ENCODE measurements at regions not wholly inside any gene's neighbourhood (a gene's known extent, or its start where the extent isn't known, plus 50 kb on each side); places are given as distances from the start of the nearest gene placed in this dataset.
"Not testable (repeated sequence)": the region's sequence is repeated elsewhere in the genome, so short reads cannot be mapped to it uniquely, and the experiment has no call there.

GRCh38 chr9:71441266-71441665 lies 319.8 kb upstream of the TRPM3 start:
- intact Hi-C loops (cut with DNase I, micrococcal nuclease): no loop called here
- peaks cover 8 to 11% of the 10 kb centered on the region in 2 experiments for H3K27me3 ChIP-seq (ENCODE audit: control insufficient read depth in 1 of 2, insufficient read depth in 2 of 2, low read length in 2 of 2)
- TF ChIP-seq, protein P1, sequence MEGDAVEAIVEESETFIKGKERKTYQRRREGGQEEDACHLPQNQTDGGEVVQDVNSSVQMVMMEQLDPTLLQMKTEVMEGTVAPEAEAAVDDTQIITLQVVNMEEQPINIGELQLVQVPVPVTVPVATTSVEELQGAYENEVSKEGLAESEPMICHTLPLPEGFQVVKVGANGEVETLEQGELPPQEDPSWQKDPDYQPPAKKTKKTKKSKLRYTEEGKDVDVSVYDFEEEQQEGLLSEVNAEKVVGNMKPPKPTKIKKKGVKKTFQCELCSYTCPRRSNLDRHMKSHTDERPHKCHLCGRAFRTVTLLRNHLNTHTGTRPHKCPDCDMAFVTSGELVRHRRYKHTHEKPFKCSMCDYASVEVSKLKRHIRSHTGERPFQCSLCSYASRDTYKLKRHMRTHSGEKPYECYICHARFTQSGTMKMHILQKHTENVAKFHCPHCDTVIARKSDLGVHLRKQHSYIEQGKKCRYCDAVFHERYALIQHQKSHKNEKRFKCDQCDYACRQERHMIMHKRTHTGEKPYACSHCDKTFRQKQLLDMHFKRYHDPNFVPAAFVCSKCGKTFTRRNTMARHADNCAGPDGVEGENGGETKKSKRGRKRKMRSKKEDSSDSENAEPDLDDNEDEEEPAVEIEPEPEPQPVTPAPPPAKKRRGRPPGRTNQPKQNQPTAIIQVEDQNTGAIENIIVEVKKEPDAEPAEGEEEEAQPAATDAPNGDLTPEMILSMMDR (IDR thresholded peaks at IDR 0.05): no peak
- peaks cover 0 to under 1% of the 10 kb centered on the region in 2 experiments for H3K9me3 ChIP-seq (ENCODE audit: control insufficient read depth in 1 of 2, insufficient read depth in 1 of 2, low read length in 2 of 2)
- CTCF ChIA-PET: no interaction called here
- H3K27ac Mint-ChIP-seq: no peak overlapping the region
- H3K4me3 ChIP-seq (ENCODE audit: low read length): no peak overlapping the region
- ATAC-seq (ENCODE audit: poor library complexity): no peak
- no peak overlapping the region for H3K4me3 Mint-ChIP-seq
- DNase-seq: no peak
- H3K4me1 ChIP-seq (ENCODE audit: insufficient read depth, low read length): no peaks in the 10 kb centered on the region
- H3K36me3 Mint-ChIP-seq (ENCODE audit: low read depth): no peaks in the 10 kb centered on the region
- H3K27ac ChIP-seq (ENCODE audit: low read depth in 1 of 2, low read length in 2 of 2): no peak overlapping the region
- H3K36me3 ChIP-seq (ENCODE audit: insufficient read depth, low read length): no peaks in the 10 kb centered on the region
- peaks cover 7% of the 10 kb centered on the region for H3K4me1 Mint-ChIP-seq (ENCODE audit: low read depth)
- H3K27me3 Mint-ChIP-seq: peaks cover 42% of the 10 kb centered on the region
- no peaks in the 10 kb centered on the region for H3K9me3 Mint-ChIP-seq
- POLR2A ChIA-PET: no interaction called here

GRCh38 chr9:71431931-71432330 lies 310.5 kb upstream of the TRPM3 start:
- Mint-ChIP-seq H3K9me3 (no peaks in the 10 kb centered on the region), H3K27ac (no peak overlapping the region), H3K4me3 (no peak overlapping the region), H3K27me3 (peaks cover 16% of the 10 kb centered on the region), H3K4me1 (ENCODE audit: low read depth) (no peaks in the 10 kb centered on the region), H3K36me3 (ENCODE audit: low read depth) (no peaks in the 10 kb centered on the region)
- ChIA-PET CTCF (interaction anchor here (0.7 kb wide), 2 partner anchors 15 to 875 kb away, joined by 4 read pairs; no protein-coding TSS in a partner anchor), POLR2A (no interaction called here)
- DNase-seq (no peak), ATAC-seq (ENCODE audit: poor library complexity) (no peak)
- no peak overlapping the region for H3K4me3 ChIP-seq (ENCODE audit: low read length)
- H3K9me3 ChIP-seq (ENCODE audit: control insufficient read depth in 1 of 2, insufficient read depth in 1 of 2, low read length in 2 of 2): no peaks in the 10 kb centered on the region
- TF ChIP-seq, protein P1 (IDR thresholded peaks at IDR 0.05): no peak
- no peaks in the 10 kb centered on the region for H3K27me3 ChIP-seq (ENCODE audit: control insufficient read depth in 1 of 2, insufficient read depth in 2 of 2, low read length in 2 of 2)
- H3K27ac ChIP-seq (ENCODE audit: low read depth in 1 of 2, low read length in 2 of 2): no peak overlapping the region
- H3K36me3 ChIP-seq (ENCODE audit: insufficient read depth, low read length): no peaks in the 10 kb centered on the region
- intact Hi-C loops (cut with DNase I, micrococcal nuclease): no loop called here
- no peaks in the 10 kb centered on the region for H3K4me1 ChIP-seq (ENCODE audit: insufficient read depth, low read length)

GRCh38 chr9:71407341-71407740 lies 285.9 kb upstream of the TRPM3 start:
- H3K27ac Mint-ChIP-seq; H3K27ac ChIP-seq (ENCODE audit: low read depth in 1 of 2, low read length in 2 of 2); H3K36me3 Mint-ChIP-seq (ENCODE audit: low read depth); H3K27me3 ChIP-seq (ENCODE audit: control insufficient read depth in 1 of 2, insufficient read depth in 2 of 2, low read length in 2 of 2); POLR2A ChIA-PET; DNase-seq; ATAC-seq (ENCODE audit: poor library complexity); H3K4me1 ChIP-seq (ENCODE audit: insufficient read depth, low read length); H3K4me3 ChIP-seq (ENCODE audit: low read length); H3K4me3 Mint-ChIP-seq; H3K4me1 Mint-ChIP-seq (ENCODE audit: low read depth); H3K36me3 ChIP-seq (ENCODE audit: insufficient read depth, low read length); intact Hi-C loops (cut with DNase I, micrococcal nuclease); H3K9me3 ChIP-seq (ENCODE audit: control insufficient read depth in 1 of 2, insufficient read depth in 1 of 2, low read length in 2 of 2): not testable (repeated sequence)
- Mint-ChIP-seq H3K27me3 (peaks cover 17% of the 10 kb centered on the region), H3K9me3 (peaks cover 12% of the 10 kb centered on the region)
- CTCF ChIA-PET: interaction anchor here (1.2 kb wide), 1 partner anchor 73 kb away, joined by 3 read pairs; no protein-coding TSS in a partner anchor

- Histone ChIP-seq H3K4me3 (ENCODE audit: low read length) (no peak overlapping the region), H3K4me1 (ENCODE audit: insufficient read depth, low read length) (no peaks in the 10 kb centered on the region), H3K36me3 (ENCODE audit: insufficient read depth, low read length) (no peaks in the 10 kb centered on the region), H3K9me3 (ENCODE audit: control insufficient read depth in 1 of 2, insufficient read depth in 1 of 2, low read length in 2 of 2) (peaks cover 0 to 5% of the 10 kb centered on the region in 2 experiments), H3K27me3 (ENCODE audit: control insufficient read depth in 1 of 2, insufficient read depth in 2 of 2, low read length in 2 of 2) (peaks cover 0 to 4% of the 10 kb centered on the region in 2 experiments), H3K27ac (ENCODE audit: low read depth in 1 of 2, low read length in 2 of 2) (no peak overlapping the region)
- no peak for DNase-seq
- Mint-ChIP-seq H3K9me3 (no peaks in the 10 kb centered on the region), H3K4me1 (ENCODE audit: low read depth) (no peaks in the 10 kb centered on the region), H3K4me3 (no peak overlapping the region), H3K27me3 (peaks cover 17% of the 10 kb centered on the region), H3K36me3 (ENCODE audit: low read depth) (no peaks in the 10 kb centered on the region), H3K27ac (no peak overlapping the region)
- ChIA-PET POLR2A (no interaction called here), CTCF (interaction anchor here (0.6 kb wide), 1 partner anchor 25 kb away, joined by 4 read pairs; no protein-coding TSS in a partner anchor)
- TF ChIP-seq, protein P1 (IDR thresholded peaks at IDR 0.05): no peak
- ATAC-seq (ENCODE audit: poor library complexity): no peak
- intact Hi-C loops (cut with DNase I, micrococcal nuclease): no loop called here
These were observed 281.7 kb upstream of the TRPM3 start for GRCh38 chr9:71403106-71403505.

Measured in CD4-positive, alpha-beta T cell (primary cell).